Astrocyte of the spinal cord (primary cell): ENCODE measurements at regions not wholly inside any gene's neighbourhood (a gene's known extent, or its start where the extent isn't known, plus 50 kb on each side); places are given as distances from the start of the nearest gene placed in this dataset.

ENCODE experiments used
- DNase-seq: peaks from one replicate; pipeline ENCODE4 v3.0.0; 2011; ENCODE audit warnings: low read depth, low spot score
- H3K4me3 ChIP-seq: 2 replicates; pipeline ENCODE4 v1.5.1; 2011; ENCODE audit warnings: low read depth, mild to moderate bottlenecking, low read length, moderate library complexity
- CTCF ChIP-seq: IDR thresholded peaks from 2 replicates; pipeline ENCODE4 v1.5.1; 2012; ENCODE audit warnings: low read depth, mild to moderate bottlenecking, low read length, inconsistent platforms
- in situ Hi-C: cut with HindIII; loops from 2 replicates; pipeline ENCODE4 v1.10.0; 2017; ENCODE audit warnings: low sequenced_read_pairs

- in situ Hi-C loops = no loop called here
- TF ChIP-seq CTCF = no peak
- no peak for DNase-seq
- no peak overlapping the region for H3K4me3 ChIP-seq
These were observed 79.8 kb upstream of the FZD7 start for GRCh38 chr2:201953880-201954279.

GRCh38 chr2:201955231-201955630, 78.4 kb upstream of the FZD7 start:
- in situ Hi-C loops = no loop called here

GRCh38 chr2:201955702-201956141, 77.9 kb upstream of the FZD7 start:
- H3K4me3 ChIP-seq = no peak overlapping the region
- in situ Hi-C loops = no loop called here
- no peak for TF ChIP-seq CTCF
- DNase-seq = peak; percentile 45

More at GRCh38 chr2:201955231-201955630, 78.4 kb upstream of the FZD7 start:
- peak; percentile 4 for TF ChIP-seq CTCF
- no peak for DNase-seq
- H3K4me3 ChIP-seq = no peak overlapping the region

GRCh38 chr2:201956361-201956760, 77.3 kb upstream of the FZD7 start:
- no peak overlapping the region for H3K4me3 ChIP-seq
- TF ChIP-seq CTCF = no peak
- in situ Hi-C loops = no loop called here
- DNase-seq = no peak

GRCh38 chr2:201957091-201957490, 76.6 kb upstream of the FZD7 start:
- no peak for DNase-seq
- in situ Hi-C loops = no loop called here
- no peak overlapping the region for H3K4me3 ChIP-seq
- TF ChIP-seq CTCF = no peak

GRCh38 chr2:201959198-201959597, 74.5 kb upstream of the FZD7 start:
- no peak overlapping the region for H3K4me3 ChIP-seq
- no peak for DNase-seq
- no peak for TF ChIP-seq CTCF
- in situ Hi-C loops = no loop called here

- peak; percentile 33 for DNase-seq
- in situ Hi-C loops = no loop called here
- no peak overlapping the region for H3K4me3 ChIP-seq
- no peak for TF ChIP-seq CTCF
These were observed 74.0 kb upstream of the FZD7 start for GRCh38 chr2:201959626-201960025.
